Mucosa of descending colon (tissue), 3 donors: ENCODE measurements at regions not wholly inside any gene's neighbourhood (a gene's known extent, or its start where the extent isn't known, plus 50 kb on each side); places are given as distances from the start of the nearest gene placed in this dataset.

ENCODE experiments used
- ATAC-seq: fragments of 200-7000 bp; cut with Tn5 transposase; one replicate; pipeline ENCODE4 v1.9.1; 2020; ENCODE audit warnings: mild to moderate bottlenecking, moderate library complexity
- DNase-seq, 3 donors: peaks; one replicate each; pipeline ENCODE4 v3.0.0-alpha.2; 2020
- H3K36me3 ChIP-seq: fragments of 200-600 bp; one replicate; pipeline ENCODE4 v1.8.0; 2021; ENCODE audit warnings: low read depth, mild to moderate bottlenecking
- H3K4me1 ChIP-seq: fragments of 200-600 bp; one replicate; pipeline ENCODE4 v1.8.0; 2021; ENCODE audit warnings: low read depth, mild to moderate bottlenecking
- H3K4me3 ChIP-seq: fragments of 200-600 bp; one replicate; pipeline ENCODE4 v1.8.0; 2021; ENCODE audit warnings: mild to moderate bottlenecking
- H3K9me3 ChIP-seq: fragments of 200-600 bp; one replicate; pipeline ENCODE4 v1.8.0; 2021; ENCODE audit warnings: mild to moderate bottlenecking
- CTCF ChIP-seq: fragments of 200-600 bp; IDR thresholded peaks from one replicate; pipeline ENCODE4 v1.8.0; 2022; ENCODE audit warnings: antibody characterized with exemption, mild to moderate bottlenecking
- intact Hi-C, 2 donors: fragments of 100-400 bp; cut with DNase I in 1 of 2; cut with micrococcal nuclease in 1 of 2; formaldehyde crosslinking; loops; one replicate each; pipeline versions ENCODE4 v1.11.0 to v1.11.1; 2022; cut with DNase I, micrococcal nuclease
- donor health status: DM: no; HTN: no; CAD: no; lungs with moderate emphysema.
- donor health status: DM: no; HTN: no; CAD: no.
- donor health status: DM: no; HTN: yes; CAD: no.

DNA sequence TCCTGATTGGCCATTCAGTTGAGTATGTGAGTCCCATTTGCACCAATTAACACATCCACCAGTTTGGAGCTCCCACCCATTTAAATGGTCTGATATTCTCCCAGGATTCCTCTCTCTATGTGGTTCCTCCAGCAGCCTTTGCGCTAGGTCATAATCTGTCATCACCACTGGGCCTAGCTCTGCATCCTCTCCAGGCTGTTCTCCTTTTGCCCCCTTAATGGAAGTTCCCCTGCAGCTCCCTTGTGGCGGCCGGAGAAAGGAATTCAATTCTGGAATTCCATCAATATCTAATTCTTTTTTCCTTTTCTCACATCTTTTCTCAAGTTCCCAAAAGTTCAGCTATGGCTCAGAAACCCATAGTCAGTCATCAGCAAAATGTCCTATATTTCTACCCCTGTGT is 2184.4 kb upstream of the AGA start:
- intact Hi-C loops = no loop called here
- ATAC-seq (no peak), DNase-seq (no peak)
- Histone ChIP-seq H3K4me1 (no peaks in the 10 kb centered on the region), H3K9me3 (no peaks in the 10 kb centered on the region), H3K36me3 (no peaks in the 10 kb centered on the region), H3K4me3 (no peak overlapping the region)
- TF ChIP-seq CTCF = no peak

DNA sequence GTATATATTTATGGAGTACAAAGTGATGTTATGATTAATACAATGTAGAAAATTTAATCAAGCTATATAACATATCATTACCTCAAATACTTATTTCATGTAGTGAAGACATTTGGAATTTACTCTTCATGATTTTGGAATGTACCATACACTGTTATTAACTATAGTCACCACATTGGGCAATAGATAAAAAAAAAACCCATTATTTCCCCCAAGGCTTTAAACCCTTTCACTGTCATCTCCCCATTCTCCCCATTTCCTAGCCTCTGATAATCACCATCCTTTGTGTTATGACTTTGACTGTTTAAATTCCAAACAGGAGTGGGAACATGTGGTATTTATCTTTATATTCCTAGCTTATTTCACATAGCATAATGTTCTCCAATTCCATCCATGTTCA is 2189.1 kb upstream of the AGA start:
- Histone ChIP-seq H3K4me1 (no peaks in the 10 kb centered on the region), H3K4me3 (no peak overlapping the region), H3K36me3 (no peaks in the 10 kb centered on the region), H3K9me3 (peaks cover 3% of the 10 kb centered on the region)
- intact Hi-C loops = no loop called here
- DNase-seq (no peak), ATAC-seq (no peak)
- TF ChIP-seq CTCF = no peak

GRCh38 chr4:179634862-179635261 is 2192.6 kb upstream of the AGA start:
- no peak overlapping the region for H3K4me3 ChIP-seq
- no peak for TF ChIP-seq CTCF
- H3K9me3 ChIP-seq = peaks cover 3% of the 10 kb centered on the region
- ATAC-seq (no peak), DNase-seq (no peak)
- no peaks in the 10 kb centered on the region for H3K4me1 ChIP-seq
- no peaks in the 10 kb centered on the region for H3K36me3 ChIP-seq
- intact Hi-C loops = no loop called here

DNA sequence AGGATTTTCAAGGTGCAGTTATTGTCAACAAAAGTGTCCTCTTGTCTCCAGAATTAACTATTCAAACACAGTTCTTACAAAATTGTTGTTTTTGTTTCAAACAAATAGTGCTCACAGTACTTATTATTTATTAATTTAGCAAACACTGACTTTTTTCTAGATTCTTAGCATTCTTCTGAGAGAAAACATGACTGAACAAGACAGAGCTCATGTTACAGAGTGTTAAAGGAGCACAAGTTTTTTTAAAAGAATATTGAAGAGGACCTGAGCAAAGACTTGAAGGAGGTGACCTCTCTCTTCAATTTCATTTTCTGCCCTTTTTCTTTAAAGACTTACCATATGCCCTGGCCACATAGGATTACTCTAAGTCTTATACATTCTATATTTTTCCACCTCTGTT is 2220.3 kb upstream of the AGA start:
- ATAC-seq = no peak
- TF ChIP-seq CTCF = no peak
- intact Hi-C loops = no loop called here

GRCh38 chr4:179663641-179664429 is 2221.6 kb upstream of the AGA start:
- H3K4me1 ChIP-seq = no peaks in the 10 kb centered on the region
- DNase-seq = no peak
- peak; percentile 18 for ATAC-seq
- intact Hi-C loops = no loop called here
- H3K36me3 ChIP-seq = no peaks in the 10 kb centered on the region
- TF ChIP-seq CTCF = no peak
- H3K9me3 ChIP-seq = peaks cover 33% of the 10 kb centered on the region
- H3K4me3 ChIP-seq = no peak overlapping the region

More for the DNA sequence above, 2220.3 kb upstream of the AGA start:
- Histone ChIP-seq H3K36me3 (no peaks in the 10 kb centered on the region), H3K4me3 (no peak overlapping the region), H3K9me3 (peaks cover 33% of the 10 kb centered on the region), H3K4me1 (no peaks in the 10 kb centered on the region)
- DNase-seq = no peak
